ENCODE measurements at regions not wholly inside any gene's neighbourhood (a gene's known extent, or its start where the extent isn't known, plus 50 kb on each side); places are given as distances from the start of the nearest gene placed in this dataset.
A peak's percentile ranks its signal among the peaks of the same experiment; 100 is the strongest.

GRCh38 chr6:9405369-9405768, 970.0 kb upstream of the SLC35B3 start:
- peak; percentile 10 for DNase-seq (ENCODE audit: low read depth)

GRCh38 chr6:9404351-9405146, 969.2 kb upstream of the SLC35B3 start:
- no peak for DNase-seq (ENCODE audit: low read depth)

GRCh38 chr6:9403736-9404135, 968.4 kb upstream of the SLC35B3 start:
- no peak for DNase-seq (ENCODE audit: low read depth)

- no peak for DNase-seq (ENCODE audit: low read depth)
Measured at GRCh38 chr6:9401960-9402359, 966.6 kb upstream of the SLC35B3 start.

GRCh38 chr6:9399916-9400315, 964.6 kb upstream of the SLC35B3 start:
- DNase-seq (ENCODE audit: low read depth) = no peak

DNA sequence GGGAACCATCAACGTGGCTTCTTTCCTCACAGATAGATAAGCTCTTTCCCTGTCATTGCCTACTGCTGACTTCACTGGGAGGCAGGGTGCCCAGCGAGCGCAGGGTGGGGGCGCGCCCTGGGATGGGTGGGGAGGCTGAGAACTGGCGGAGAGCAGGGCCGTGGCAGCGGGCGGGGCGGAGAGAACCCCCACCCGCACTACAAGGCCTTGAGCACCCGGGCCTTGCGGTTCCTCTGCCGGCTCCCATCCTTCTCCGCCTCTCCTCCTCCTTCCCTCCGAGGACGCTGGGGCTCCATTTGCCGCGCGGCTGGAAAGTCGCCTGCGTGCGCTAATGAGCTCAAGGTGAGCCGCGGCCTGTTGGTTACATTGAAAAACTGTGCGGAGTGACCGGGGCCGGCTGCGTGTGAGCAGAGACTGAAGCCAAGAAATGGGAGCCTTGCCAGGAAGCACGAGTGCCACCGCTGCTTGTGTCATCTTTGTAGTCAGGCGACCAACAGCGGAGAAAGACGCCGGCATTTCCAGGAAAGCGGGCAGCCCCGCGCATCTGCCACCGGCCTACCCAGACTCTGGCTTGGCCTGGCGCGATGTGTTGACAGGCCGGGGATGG, 963.5 kb upstream of the SLC35B3 start:
- no peak for DNase-seq (ENCODE audit: low read depth)

DNA sequence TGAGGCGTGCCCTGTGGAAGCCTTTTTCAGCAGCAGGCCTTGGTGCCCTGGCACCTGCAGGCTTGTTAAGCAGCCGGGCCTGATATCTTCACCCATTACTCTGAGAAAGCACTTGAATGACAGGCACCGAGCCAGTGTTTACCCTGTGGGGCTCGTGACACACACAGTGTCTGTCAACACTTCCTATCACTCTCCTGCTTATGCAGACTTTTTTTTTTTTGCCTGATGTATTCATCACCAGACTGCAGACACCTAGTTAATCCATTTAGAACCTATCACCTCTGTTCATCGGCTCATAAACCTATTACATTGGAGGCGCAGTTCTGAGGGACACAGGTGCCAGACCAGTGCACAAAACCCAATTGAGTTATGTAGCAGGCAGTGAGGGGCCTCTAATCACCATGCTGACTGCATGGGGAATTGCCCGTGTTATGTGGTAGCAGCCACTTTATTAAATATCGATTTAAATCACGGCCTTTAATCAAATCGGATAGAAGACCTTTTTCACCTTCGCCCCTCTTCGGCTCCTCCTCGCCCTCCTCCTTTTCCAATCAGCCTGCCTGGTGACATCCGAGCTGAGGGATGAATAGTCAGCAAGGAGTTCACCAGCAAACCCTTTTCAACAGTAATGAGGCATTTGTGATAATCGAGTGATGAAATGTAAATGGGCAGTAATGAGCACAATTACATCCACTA, 962.9 kb upstream of the SLC35B3 start:
- DNase-seq (ENCODE audit: low read depth) = no peak

GRCh38 chr6:9388596-9388995, 953.3 kb upstream of the SLC35B3 start:
- DNase-seq (ENCODE audit: low read depth) = no peak

- no peak for DNase-seq (ENCODE audit: low read depth)
Measured at GRCh38 chr6:9380568-9380967, 945.2 kb upstream of the SLC35B3 start.

DNA sequence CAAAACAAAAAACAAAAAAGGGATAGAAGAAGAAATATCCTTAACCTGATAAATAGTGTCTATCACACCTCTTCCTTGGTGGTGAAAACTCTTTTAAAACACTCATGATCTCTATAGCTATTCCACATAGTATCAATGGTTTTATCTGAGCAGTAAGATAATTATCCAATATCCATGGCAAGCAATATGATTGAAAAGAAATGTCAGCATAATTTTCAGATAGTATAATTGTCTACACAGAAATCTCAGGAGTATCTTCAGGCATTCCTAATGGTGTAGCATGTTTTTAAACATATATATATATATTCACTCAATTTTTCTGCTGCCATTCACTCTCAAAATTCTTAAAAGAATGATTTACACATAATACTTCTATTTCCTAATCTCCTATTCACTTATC, 938.0 kb upstream of the SLC35B3 start:
- no peak for DNase-seq (ENCODE audit: low read depth)

GRCh38 chr6:9370480-9370879, 935.1 kb upstream of the SLC35B3 start:
- DNase-seq (ENCODE audit: low read depth) = no peak

DNA sequence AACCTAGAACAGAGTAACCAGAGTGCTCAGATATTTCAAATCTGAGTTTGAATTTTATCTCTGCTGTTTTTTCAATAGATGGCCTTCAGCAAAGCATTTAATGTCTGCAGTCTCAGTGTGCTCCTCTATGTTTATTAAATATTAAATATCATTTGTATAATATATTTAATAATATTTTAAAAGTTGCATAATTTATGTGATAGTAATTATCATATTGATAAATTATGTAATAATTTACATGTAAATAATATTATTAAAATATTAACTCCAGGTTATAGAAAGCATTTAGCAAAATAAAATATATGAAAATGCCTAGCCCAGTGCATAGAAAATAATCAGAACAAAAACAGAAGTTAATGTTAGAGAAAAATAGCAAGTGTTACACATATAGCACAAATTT, 930.0 kb upstream of the SLC35B3 start:
- no peak for DNase-seq (ENCODE audit: low read depth)

- DNase-seq (ENCODE audit: low read depth) = no peak
Measured at GRCh38 chr6:9361749-9362148, 926.4 kb upstream of the SLC35B3 start.

DNA sequence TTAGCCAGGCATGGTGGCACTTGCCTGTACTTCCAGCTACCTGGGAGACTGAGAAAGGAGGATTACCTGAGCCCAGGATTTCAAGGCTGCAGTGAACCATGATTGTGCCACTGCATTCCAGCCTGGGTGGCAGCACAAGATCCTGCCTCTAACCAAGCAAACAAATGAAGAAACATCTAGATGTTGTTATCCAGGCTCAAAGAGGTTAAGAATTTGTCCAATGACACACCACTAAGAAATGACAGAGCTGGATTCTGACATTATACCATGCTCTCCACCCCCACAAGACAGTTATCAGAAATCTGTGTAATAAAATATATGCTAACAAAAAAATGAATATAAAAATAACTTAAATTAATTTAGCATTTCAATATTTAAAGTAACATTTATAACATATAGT, 925.5 kb upstream of the SLC35B3 start:
- no peak for DNase-seq (ENCODE audit: low read depth)

DNA sequence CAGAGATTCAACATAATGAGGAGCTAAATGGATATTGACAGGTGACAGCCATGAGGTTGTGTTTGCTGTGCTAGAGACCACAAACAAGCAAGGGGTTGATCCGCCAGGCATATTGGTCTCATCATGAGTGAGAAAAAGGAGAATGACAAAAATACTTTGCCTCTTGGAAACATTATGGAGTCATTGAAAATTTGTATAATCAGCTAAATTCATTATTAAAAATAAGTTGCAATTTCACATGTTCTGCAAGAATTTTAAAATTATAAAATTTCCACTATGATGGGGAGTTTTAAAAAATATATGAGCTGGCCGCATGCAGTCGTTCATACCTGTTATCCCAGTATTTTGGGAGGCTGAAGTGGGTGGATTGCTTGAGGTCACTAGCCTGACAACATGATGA, 912.3 kb upstream of the SLC35B3 start:
- no peak for DNase-seq (ENCODE audit: low read depth)

GRCh38 chr6:9346923-9347322, 911.6 kb upstream of the SLC35B3 start:
- no peak for DNase-seq (ENCODE audit: low read depth)

- no peak for DNase-seq (ENCODE audit: low read depth)
Measured at GRCh38 chr6:9335431-9335830, 900.1 kb upstream of the SLC35B3 start.

- no peak for DNase-seq (ENCODE audit: low read depth)
Measured at GRCh38 chr6:9334979-9335378, 899.6 kb upstream of the SLC35B3 start.

DNA sequence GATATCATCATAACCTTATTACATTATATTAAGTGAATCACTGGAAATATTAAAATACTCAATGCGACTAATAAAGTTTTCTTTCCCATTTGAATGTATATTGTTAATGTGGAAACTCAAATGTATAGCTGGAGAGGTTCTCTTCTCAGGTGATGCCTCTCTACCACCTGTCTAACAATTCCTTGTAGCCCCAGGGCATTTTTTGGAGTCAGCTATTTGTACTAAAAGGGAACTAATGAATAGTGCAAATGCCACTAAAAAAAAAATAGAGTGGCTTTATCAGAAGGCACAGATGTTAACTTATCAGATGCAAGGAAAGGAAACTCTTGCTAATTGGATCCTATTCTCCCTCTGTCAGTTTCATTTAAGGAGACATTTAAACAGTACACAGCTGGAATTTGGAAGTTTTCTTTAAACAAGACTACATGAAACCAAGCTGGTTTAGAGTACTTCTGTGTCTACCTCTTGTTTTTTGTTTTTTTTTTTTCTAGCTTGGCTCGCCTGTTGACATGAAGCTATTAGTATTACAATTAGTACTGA, 897.0 kb upstream of the SLC35B3 start:
- no peak for DNase-seq (ENCODE audit: low read depth)

DNA sequence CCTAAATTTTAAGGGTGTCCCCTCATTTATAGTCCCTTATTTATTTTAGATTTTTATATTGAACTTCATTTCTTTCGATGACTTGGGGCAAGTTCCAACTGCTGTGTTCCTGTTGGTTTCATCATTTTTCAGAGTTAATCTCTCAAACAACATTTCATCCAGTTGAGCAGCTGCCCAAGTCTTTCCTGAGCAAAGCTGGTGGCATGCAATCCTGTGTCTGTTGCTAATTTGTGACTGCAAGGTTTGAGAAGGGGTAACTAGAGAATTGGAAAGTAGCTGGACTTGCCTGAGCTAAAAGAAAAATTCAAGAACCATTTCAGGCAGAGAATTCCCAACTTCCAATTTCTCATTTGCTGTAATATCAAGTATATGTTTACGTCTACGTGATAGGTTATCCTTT, 881.5 kb upstream of the SLC35B3 start:
- no peak for DNase-seq (ENCODE audit: low read depth)

DNA sequence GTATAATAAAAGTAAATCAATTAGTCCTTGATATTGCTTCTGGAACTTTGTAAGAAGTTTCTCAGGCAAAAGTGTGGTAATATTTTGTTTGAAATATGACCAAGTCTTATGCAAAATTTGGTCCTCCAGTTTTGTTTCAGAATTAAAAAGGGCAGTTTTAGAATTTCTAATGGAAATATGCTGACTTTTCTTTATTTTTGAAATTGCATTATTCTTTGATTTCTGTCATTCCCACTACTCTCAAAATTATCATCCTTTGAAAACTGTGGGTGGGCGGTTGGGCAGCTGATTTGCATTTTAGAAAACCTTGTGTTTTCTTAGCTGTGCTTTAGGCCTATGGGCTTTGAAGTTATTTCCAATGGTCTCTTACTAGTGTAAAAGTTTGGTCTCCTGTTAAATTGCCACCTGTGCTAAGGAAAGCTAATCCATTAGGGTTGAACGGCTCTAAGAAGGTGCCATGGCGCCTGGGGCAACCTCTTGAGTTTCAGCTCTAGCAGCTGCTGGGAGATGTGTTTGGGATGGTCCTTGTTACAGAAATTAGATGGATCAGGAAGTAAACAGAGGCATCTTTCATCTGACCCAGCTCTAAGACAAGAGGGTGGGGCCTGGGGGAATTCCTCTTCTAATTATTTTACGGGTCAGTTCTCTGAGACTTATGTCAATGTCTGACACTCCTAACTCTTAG, 880.8 kb upstream of the SLC35B3 start:
- DNase-seq (ENCODE audit: low read depth) = no peak

GRCh38 chr6:9308284-9308683, 872.9 kb upstream of the SLC35B3 start:
- no peak for DNase-seq (ENCODE audit: low read depth)
